GM23248 (cell line): ENCODE measurements at regions not wholly inside any gene's neighbourhood (a gene's known extent, or its start where the extent isn't known, plus 50 kb on each side); places are given as distances from the start of the nearest gene placed in this dataset.

Source experiments
- EZH2 ChIP-seq: fragments of 200-600 bp; sonication (generic); IDR thresholded peaks from 2 replicates; pipeline ENCODE4 v1.6.1; 2018; ENCODE audit warnings: antibody characterized with exemption, mild to moderate bottlenecking; ENCODE audit not compliant: insufficient read depth, poor library complexity, severe bottlenecking
- EZH2phosphoT487 ChIP-seq: fragments of 200-600 bp; sonication (generic); IDR thresholded peaks from 2 replicates; pipeline ENCODE4 v1.6.1; 2018; ENCODE audit warnings: antibody characterized with exemption, moderate library complexity, mild to moderate bottlenecking, low read depth; ENCODE audit not compliant: insufficient read depth

- TF ChIP-seq EZH2 = no peak
- TF ChIP-seq EZH2phosphoT487 = no peak
Observed at GRCh38 chr1:87584586-87584985, 255.9 kb downstream of the LMO4 start.
